ENCODE measurements at regions not wholly inside any gene's neighbourhood (a gene's known extent, or its start where the extent isn't known, plus 50 kb on each side); places are given as distances from the start of the nearest gene placed in this dataset.

GRCh38 chr11:128236506-128237498, 350.6 kb downstream of the ETS1 start:
- TF ChIP-seq, protein P1, sequence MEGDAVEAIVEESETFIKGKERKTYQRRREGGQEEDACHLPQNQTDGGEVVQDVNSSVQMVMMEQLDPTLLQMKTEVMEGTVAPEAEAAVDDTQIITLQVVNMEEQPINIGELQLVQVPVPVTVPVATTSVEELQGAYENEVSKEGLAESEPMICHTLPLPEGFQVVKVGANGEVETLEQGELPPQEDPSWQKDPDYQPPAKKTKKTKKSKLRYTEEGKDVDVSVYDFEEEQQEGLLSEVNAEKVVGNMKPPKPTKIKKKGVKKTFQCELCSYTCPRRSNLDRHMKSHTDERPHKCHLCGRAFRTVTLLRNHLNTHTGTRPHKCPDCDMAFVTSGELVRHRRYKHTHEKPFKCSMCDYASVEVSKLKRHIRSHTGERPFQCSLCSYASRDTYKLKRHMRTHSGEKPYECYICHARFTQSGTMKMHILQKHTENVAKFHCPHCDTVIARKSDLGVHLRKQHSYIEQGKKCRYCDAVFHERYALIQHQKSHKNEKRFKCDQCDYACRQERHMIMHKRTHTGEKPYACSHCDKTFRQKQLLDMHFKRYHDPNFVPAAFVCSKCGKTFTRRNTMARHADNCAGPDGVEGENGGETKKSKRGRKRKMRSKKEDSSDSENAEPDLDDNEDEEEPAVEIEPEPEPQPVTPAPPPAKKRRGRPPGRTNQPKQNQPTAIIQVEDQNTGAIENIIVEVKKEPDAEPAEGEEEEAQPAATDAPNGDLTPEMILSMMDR (IDR thresholded peaks at IDR 0.05) = no peak
- DNase-seq (ENCODE audit: low spot score) (no peak), ATAC-seq (ENCODE audit: insufficient number of reproducible peaks, low FRiP score, low read depth) (no peak)
- no peak overlapping the region for H3K4me3 ChIP-seq
- H3K4me1 ChIP-seq (ENCODE audit: control insufficient read depth in 1 of 2, low read depth in 2 of 2) = peaks cover 5 to 6% of the 10 kb centered on the region in 2 donors
- no peaks in the 10 kb centered on the region for H3K9me3 ChIP-seq
- H3K36me3 ChIP-seq = no peaks in the 10 kb centered on the region
- H3K27me3 ChIP-seq (replicated peaks; ENCODE audit: insufficient read depth) = no peaks in the 10 kb centered on the region
- no peak overlapping the region for H3K27ac ChIP-seq

DNA sequence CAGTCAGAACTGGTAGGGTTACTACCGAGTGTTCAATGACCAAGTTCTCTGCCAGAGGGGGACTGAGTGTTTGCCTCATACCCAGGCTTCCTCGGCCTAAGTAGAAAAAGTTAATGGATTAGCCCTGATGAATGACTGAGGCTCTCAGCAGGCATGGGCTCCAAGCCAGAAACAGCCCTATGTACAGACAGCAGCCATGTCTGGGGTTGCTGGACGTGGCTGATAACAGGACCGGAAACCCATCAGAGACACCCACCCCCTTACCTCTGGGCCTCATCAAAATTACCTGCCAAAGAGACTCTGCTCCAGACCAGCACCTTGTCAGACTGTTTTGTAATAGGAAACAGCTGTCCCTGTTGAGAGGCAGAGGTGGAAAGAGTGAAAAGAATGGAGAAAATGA, 351.4 kb downstream of the ETS1 start:
- Histone ChIP-seq H3K27ac (no peak overlapping the region), H3K27me3 (replicated peaks; ENCODE audit: insufficient read depth) (no peaks in the 10 kb centered on the region), H3K4me3 (no peak overlapping the region), H3K4me1 (ENCODE audit: control insufficient read depth in 1 of 2, low read depth in 2 of 2) (peaks cover 5 to 6% of the 10 kb centered on the region in 2 donors), H3K9me3 (no peaks in the 10 kb centered on the region), H3K36me3 (no peaks in the 10 kb centered on the region)
- TF ChIP-seq, protein P1 (IDR thresholded peaks at IDR 0.05) = no peak
- no peak for ATAC-seq (ENCODE audit: insufficient number of reproducible peaks, low FRiP score, low read depth)
- no peak for DNase-seq (ENCODE audit: low spot score)

DNA sequence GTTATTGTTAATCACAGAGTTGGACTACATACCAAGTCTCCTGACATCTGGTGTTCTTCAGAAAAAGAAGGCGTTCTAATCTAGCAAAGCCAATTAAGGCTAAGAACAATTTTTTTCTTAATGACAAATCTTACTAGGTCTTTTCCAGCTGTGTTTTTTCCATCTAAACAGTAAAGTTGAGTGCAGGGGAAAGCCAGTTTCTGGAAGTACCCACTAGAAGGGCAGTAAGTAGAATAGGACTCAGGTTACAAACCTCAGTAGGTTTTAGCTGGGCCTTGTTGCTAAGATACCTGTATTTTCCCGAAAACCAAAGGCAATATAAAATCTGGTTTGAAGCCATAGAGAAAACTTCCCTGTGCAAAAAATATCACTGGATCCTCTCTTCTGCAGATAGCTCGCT, 351.9 kb downstream of the ETS1 start:
- no peak overlapping the region for H3K27ac ChIP-seq
- TF ChIP-seq, protein P1 (IDR thresholded peaks at IDR 0.05) = no peak

DNA sequence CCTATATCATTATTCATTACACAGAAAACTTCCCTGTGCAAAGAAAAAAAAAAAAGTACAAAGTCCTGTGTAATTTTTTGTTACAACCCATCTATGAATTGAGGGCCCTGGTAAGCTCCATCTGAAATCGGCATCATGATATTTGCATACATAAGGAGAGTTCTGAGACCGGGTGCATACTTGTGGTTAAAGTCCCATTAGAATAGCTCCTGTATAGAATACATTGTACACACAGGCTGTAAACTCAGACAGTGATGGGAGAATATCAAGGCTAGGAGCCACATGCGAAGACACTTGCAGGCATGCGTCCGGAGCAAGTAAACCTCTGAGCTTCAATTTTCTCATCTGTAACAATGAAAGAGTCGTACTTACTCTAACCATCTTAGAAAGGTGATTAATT, 353.2 kb downstream of the ETS1 start:
- TF ChIP-seq, protein P1 (IDR thresholded peaks at IDR 0.05) = no peak
- Histone ChIP-seq H3K27me3 (replicated peaks; ENCODE audit: insufficient read depth) (no peaks in the 10 kb centered on the region), H3K4me1 (ENCODE audit: control insufficient read depth in 1 of 2, low read depth in 2 of 2) (no peaks in the 10 kb centered on the region), H3K27ac (no peak overlapping the region), H3K36me3 (no peaks in the 10 kb centered on the region), H3K4me3 (no peak overlapping the region), H3K9me3 (no peaks in the 10 kb centered on the region)
- no peak for ATAC-seq (ENCODE audit: insufficient number of reproducible peaks, low FRiP score, low read depth)
- no peak for DNase-seq (ENCODE audit: low spot score)

More for the DNA sequence above, 351.9 kb downstream of the ETS1 start:
- no peaks in the 10 kb centered on the region for H3K9me3 ChIP-seq
- peaks cover under 1% of the 10 kb centered on the region in 2 donors for H3K4me1 ChIP-seq (ENCODE audit: control insufficient read depth in 1 of 2, low read depth in 2 of 2)
- DNase-seq (ENCODE audit: low spot score) (no peak), ATAC-seq (ENCODE audit: insufficient number of reproducible peaks, low FRiP score, low read depth) (no peak)
- H3K4me3 ChIP-seq = no peak overlapping the region
- H3K27me3 ChIP-seq (replicated peaks; ENCODE audit: insufficient read depth) = no peaks in the 10 kb centered on the region
- H3K36me3 ChIP-seq = no peaks in the 10 kb centered on the region

DNA sequence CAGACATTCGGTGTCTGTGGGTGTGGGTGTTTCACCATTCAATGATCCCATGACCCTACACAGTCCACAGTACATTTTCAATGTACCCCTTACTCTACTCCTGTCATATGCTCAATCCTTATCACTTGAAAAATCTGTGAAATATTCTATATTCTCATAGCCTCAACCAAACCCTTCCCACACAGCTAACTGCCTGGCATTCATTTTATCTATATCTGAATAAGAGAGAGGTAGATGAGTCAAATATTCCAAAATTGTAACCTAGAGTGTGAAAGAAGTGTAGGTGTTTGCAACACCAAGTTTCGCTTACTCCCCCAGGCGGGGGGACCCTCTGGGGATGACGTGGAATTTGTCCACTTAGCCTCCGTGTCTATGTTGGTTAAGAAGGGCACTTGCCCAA, 354.8 kb downstream of the ETS1 start:
- no peaks in the 10 kb centered on the region for H3K36me3 ChIP-seq
- H3K4me1 ChIP-seq (ENCODE audit: control insufficient read depth in 1 of 2, low read depth in 2 of 2) = no peaks in the 10 kb centered on the region
- no peak overlapping the region for H3K4me3 ChIP-seq
- no peak for ATAC-seq (ENCODE audit: insufficient number of reproducible peaks, low FRiP score, low read depth)
- TF ChIP-seq, protein P1 (IDR thresholded peaks at IDR 0.05) = no peak
- no peak for DNase-seq (ENCODE audit: low spot score)
- no peaks in the 10 kb centered on the region for H3K9me3 ChIP-seq
- H3K27ac ChIP-seq = no peak overlapping the region
- no peaks in the 10 kb centered on the region for H3K27me3 ChIP-seq (replicated peaks; ENCODE audit: insufficient read depth)
